ENCODE measurements at regions not wholly inside any gene's neighbourhood (a gene's known extent, or its start where the extent isn't known, plus 50 kb on each side); places are given as distances from the start of the nearest gene placed in this dataset.
"Not testable (repeated sequence)": the region's sequence is repeated elsewhere in the genome, so short reads cannot be mapped to it uniquely, and the experiment has no call there.

DNA sequence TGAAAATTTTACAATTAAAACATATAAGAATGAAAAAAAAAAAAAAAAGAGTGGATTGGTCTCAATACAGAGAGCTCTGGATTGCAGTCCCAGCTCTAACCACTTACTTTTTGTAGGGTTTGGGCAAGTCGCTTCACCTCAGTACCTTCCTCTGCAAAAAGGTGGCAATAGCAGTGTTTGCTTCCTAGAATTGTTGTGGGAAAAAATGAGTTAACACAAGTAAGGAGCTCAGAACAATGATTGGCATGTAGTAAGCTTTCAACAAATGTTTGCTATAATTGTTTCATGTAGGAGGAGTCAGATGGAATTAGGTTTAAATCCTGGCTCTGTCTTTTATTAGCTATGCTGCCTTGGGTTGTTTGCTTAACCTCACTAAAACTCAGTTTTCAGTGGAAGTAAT lies 425.2 kb upstream of the TBL1XR1 start:
- no peak for DNase-seq

DNA sequence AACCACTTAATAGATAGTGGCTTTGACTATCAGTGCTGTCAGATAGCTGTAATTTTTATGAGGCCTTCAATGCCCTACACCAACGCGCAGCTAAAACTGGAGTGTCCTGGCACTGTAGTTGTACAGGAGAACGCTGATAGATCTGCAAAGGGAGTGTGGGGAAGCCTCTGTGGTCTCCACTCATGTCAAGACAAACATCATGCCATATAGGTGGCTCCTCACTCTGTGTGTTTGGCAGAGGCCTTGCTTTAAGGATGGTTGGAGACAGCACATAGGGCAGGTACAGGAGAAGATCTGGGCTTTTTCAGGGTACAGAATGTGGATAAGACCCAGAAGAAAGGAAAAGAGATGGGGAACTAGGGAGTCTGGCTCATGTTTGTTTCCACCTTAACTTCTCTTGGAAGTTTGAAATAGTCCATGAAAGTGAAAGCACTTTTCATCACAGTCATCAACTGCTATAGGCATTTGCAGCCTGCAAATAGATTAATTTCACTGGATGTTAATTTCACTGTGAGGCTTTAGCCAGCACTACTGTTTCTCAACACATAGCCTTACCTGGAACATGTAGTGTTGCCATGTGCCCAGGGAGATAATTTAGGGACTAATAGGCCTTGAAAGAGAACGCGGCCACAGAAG lies 425.8 kb upstream of the TBL1XR1 start:
- no peak for DNase-seq

DNA sequence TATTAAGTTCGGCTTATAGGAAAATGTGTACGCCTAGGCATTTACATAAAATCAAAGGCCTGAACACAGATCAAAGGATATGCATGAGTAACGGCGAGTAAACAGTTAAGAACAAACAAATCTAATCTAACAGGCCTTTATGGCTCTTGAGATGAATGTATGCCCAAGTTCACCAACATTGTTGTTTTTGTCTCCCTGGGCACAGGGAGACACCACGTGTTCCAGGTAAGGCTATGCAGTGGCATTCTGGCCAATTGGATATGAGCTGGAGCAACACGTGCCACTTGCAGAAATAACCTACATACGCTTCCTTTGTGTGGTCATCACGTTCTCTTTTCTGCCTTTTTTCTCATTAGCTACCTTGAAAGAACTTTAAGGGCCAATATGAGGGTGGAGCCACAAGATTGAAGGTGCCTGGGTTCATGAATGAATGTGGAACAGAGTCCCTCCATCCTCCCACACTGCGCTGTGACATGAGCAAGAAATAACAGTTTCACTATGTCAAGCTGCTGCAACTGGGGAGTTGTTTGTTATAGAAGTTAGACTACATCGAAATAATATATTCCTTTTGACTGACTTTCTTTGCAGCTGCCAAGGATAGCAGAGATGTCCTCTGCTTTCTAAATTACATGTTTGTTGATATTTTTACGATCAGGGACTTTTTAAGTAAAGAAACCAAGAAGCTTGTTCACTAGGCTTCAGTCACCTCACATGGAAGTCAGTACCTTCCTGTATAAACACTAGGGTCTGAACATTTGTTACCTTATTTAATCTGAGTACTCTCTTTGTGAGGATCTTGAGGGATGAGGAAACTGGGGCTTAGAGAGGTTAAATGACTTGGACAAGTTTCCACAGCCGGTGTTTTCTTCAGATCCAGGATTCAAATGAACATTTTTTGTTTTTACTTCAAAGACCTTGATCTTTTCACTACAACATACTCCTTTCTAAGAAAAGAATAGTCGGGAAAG lies 427.5 kb upstream of the TBL1XR1 start:
- no peak for DNase-seq

DNA sequence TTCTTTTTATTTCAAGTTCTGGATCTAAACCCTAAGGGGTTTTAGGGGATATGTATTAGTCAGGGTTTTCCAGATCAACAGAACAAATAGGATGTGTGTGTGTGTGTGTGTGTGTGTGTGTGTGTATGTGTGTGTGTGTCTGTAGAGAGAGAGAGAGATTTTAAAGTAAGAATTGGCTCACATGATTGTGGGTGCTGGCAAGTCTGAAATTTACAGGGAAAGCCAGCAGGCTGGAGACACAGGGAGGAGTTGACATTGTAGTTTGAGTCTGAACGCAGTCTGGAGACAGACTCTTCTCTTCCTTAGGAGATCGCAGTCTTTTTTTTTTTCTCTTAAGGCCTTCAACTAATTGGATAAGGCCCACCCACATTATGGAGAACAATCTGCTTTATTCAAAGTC lies 428.8 kb upstream of the TBL1XR1 start:
- DNase-seq = no peak

DNA sequence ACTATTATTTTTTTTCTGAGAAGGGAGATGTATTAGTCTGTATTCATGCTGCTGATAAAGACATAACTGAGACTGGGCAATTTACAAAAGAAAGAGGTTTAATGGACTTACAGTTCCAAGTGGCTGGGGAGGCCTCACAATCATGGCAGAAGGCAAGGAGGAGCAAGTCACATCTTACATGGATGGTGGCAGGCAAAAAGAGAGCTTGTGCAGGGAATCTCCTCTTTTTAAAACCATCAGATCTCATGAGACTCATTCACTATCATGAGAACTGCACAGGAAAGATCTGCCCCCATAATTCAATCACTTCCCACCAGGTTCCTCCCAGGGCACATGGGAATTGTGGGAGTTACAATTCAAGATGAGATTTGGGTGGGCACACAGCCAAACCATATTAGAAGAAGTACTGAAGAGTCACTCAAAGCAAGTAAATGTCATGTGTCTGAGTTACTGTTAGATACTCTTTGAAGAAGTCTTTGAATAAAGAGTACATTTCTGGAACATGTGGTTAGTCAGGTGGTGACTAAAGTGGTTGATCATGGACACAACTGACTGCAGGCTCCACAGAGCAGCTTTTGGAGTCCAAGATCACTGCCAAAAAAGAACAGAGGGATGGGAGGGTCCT lies 430.9 kb upstream of the TBL1XR1 start:
- not testable (repeated sequence) for DNase-seq

DNA sequence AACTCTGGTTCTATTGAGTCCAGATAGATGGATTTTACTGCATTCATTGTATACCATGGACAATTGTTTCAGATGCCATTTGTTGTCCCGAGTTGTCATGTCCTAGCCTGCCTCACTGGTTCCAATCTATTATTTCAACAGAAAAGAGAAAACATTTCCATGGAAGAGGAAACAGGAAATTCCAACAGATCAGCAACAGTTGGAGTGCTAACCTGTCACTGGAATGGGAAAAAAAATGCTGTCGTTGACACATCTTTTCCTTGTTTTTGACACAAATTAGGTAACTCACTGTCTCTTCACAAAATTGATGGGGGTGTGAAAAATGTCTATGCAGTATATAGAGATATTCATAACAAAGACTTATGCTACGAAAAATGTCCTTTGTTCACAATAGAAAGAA lies 432.0 kb upstream of the TBL1XR1 start:
- no peak for DNase-seq

DNA sequence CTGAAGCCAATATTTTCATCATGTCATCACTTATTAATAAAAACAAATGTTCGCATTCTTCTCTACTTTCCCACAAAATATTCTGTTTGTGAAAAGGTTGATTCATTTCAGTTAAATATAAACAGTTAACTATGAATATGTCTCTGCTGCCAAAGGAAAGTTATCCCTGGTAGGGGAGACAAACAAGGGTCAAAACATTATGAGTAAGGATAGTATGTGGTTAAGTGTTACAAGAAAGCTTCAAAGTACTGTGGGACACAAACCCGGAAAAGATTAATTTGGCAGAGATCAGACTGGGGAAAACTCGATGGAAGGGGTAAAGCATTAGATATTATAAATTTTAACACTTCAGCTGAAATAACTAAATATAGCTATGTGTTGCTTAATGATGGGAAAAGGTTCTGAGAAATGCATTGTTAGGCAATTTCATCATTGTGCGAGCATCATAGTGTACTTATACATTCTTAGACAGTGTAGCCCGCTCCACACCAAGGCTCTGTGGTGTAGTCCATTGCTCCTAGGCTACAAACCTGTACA lies 436.5 kb upstream of the TBL1XR1 start:
- DNase-seq = peak in 1 of 3 donors; percentile 57

DNA sequence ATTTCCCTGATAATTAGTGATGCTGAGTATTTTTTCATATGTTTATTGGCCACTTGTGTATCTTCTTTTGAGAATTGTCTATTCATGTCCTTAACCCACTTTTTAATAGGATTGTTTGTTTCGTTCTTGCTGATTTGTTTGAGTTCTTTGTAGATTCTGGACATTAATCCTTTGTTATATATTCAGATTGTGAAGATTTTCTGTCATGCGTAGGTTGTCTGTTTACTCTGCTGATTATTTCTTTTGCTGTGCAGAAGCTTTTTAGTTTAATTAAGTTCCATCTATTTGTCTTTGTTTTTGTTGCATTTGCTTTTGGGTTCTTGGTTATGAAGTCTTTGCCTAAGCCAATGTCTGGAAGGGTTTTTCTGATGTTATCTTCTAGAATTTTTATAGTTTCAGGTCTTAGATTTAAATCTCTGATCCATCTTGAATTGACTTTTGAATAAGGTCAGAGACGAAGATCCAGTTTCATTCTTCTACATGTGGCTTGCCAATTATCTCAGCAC lies 438.4 kb upstream of the TBL1XR1 start:
- not testable (repeated sequence) for DNase-seq

DNA sequence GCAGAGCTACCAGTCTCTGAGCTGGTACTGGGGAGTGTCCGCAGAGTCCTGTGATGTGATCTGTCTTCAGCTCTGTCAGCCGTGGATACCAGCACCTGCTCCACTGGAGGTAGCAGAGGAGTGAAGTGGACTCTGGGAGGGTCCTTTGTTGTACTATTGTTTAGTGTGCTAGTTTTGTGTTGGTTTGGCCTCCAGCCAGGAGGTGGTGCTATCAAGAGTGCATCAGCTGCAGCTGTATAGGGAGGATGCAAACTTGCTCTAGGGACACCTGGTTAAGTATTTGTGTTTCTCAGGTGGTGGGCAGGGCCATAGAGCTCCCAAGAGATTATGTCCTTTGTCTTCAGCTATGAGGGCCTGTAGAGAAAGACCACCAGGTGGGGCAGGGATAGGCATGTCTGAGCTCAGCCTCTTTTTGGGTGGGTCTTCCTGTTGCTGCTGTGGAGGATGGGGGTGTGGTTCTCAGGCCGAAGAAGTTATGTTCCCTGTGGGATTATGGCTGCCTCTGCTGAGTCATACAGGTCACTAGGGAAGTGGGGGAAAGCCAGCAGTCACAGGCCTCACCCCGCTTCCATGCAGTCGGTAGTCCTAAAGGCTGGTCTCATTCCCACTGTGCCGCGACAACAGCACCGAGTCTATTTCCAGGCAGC lies 443.2 kb upstream of the TBL1XR1 start:
- no peak for DNase-seq

DNA sequence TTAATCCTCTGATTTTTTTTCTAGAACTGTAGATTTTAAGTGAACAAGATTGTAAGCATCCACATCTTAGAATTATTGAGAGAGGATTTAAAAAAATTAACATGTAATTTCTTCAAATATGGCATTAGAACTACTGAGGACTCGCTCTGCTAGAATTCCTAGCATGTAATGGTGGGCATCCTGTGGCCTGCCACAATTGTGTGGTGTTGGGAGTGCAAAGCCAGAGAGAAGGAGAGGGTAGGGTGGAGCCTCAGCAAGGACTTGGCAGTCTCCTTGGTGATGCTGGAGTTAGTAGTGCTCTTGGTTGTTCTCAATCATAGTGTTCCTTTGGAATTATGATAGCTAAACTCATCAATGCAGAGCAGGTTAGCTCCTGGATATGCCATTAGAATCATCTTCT lies 443.9 kb upstream of the TBL1XR1 start:
- no peak for DNase-seq

DNA sequence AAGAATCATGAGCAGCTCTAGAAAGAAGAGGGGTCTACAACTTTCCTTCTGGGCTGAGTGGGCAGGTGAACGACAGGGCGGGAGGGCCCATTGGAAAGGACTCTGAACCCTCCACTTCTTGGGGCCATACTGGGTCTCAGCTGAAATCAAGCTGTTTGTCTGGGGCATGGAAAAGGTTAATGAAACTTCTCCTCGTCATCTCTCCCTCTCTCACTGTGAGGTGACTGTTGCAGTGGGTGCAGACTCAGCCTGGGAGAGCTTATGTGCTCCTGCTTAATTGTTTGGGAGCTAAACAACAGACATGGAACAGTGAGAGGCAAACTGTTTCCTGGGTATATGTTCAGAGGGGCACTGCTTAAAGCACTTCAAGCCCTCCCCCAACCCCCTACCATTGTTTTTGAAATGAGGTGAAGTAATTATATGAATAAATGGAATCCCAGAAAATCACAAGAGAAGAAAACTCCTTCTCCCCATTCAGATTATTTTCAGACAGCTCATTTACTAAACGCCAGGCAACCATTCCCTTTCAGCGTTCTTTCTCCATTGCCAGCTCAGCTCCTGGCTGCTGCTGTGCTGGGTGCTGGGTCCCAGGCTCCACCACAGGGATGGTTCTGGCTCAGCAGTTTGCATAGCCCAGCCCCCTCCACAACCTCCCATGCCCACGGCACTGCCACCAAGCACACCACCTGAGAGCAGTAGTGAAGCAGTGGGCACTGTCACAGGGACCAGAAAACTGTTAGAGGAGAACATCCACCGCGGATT lies 444.9 kb upstream of the TBL1XR1 start:
- no peak for DNase-seq

DNA sequence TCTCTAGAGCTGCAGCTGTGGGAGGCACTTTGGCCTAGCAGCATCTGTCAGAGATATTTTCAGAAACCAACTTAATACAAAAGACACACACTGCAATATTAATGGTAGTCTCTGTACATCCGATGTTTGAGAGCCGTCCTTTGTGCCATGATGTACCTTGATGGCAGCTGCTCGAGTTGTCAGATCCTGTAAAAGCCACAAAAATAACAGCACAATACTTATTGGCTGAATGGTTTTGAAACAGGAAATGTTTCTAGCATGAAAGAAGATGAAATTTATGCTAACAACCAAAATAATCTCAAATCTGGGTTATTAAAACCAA lies 445.5 kb upstream of the TBL1XR1 start:
- no peak for DNase-seq

DNA sequence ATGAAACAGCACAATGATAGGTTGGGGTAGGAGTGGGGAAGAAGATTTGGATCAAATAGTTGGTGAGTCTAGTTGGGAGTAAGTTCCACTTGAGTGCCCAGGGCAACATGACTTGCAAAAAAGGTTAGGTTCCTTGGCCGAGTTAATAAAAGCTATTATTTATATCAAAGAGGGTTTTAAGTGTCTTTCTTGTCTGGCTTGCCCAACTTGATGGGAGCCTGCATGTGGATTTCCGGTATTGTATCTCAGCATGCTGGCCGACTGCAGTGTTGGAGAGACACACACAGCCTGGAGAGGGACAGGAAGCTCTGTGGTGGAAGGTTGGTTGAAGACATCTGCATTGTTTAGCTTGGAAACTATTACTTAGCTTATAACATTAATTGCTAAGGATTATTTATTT lies 449.5 kb upstream of the TBL1XR1 start:
- DNase-seq = no peak

DNA sequence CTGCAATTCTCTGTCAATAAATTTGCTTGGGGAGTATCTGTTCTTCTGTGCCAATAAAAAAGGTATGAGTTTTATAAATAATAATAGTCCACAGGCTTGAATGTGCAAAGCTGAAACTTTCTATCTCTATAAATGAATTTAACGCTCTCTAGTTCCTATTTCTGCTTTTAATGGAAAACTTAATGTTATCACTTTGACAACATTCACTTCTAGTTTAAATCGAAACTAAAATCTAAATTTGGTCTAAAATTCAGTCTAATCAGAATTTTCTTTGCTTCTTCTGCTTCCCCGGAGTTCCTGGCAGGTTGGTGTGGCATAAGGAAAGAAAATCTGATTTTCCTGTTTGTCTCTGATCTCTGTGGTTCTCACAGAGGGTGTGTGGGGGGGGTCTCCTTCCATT lies 450.1 kb upstream of the TBL1XR1 start:
- no peak for DNase-seq

DNA sequence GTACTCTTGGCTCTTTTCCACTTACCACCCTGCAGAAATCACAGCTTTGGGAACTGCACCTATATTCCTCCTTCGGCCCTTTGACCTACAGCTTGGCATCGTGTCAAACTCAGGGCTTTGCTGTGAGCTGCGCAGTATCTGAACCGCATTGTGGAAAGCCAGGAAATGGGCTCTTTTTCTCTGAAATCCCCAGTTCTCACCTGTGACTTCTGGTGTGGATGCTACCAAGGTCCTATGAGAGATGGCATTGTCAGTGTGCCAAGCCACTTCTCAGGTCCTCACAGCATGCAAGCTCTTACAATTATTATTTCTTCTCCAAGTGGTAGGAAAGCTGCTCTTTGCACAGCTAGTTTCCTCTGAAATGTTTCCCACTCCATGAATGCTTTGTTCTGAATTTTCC lies 450.6 kb upstream of the TBL1XR1 start:
- DNase-seq = no peak

DNA sequence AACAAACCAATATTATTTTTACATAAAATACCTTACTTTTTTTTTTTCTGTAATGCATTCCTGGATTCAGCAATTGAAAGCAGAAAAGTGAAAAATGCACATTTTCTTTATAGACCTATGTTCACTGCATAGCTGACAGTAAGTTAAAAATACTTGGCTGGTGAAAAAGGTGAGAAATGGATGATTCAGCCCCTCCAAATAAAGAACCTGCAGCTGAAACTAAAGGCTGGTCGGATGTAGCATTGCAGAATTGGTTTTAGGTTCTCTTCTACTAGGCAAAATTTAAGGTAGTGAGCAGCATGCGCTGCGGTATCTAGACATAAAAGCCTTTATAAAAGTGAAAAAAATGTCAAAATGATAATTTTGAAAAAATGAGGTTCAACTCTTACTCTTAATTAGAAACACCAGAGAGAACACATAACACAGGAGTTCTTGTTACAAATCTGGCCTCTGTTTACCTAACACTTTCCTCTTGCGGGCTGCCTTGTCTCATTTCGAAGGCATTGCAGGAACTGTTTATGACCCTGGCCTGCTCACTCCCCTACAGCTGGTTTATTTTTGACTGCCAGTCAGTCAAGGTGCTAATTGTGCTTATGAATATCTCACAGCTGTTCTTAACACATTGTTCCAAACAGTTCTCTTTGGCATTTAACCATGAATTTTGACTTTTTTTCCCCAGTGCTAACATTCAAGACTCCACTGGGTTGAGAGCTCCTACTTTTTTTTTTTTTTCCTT lies 455.4 kb upstream of the TBL1XR1 start:
- DNase-seq = no peak

DNA sequence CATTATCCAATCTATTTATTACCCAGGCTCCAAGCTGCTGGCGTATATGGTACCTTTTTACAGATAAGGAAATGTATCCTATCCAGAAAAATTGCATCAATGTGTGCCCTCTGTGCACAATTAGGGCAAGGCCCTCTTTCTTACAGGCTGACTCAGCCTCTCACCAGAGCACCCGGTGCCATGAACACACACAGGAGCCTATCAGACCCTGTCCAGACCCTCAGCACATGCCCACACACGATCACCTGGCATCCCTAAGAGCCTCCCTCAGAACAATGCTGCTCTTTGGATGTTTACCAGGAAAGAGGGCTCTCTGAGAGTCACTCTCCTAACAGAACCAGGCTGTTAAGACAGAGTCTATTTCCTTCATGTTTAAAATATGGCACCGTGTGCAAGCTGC lies 460.0 kb upstream of the TBL1XR1 start:
- DNase-seq = no peak

DNA sequence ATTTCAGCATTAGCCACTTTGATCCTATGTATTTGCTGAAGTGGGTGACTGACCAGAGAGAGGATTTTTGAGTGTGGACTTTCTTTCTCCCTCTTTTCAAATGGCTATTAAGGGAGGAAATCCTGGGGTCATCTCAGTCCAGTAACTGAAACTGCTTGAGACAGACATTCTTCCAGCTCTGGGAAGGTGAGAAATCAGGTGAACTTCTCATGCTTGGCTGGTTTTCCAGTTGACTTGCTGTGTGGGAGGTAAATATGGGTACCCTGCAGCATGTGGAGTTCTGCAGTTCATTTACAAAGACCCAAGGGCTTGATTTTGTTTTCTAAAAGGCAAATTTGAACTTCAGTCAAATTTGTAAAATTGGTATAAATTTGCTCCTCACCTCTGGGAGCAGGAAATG lies 461.1 kb upstream of the TBL1XR1 start:
- no peak for DNase-seq

DNA sequence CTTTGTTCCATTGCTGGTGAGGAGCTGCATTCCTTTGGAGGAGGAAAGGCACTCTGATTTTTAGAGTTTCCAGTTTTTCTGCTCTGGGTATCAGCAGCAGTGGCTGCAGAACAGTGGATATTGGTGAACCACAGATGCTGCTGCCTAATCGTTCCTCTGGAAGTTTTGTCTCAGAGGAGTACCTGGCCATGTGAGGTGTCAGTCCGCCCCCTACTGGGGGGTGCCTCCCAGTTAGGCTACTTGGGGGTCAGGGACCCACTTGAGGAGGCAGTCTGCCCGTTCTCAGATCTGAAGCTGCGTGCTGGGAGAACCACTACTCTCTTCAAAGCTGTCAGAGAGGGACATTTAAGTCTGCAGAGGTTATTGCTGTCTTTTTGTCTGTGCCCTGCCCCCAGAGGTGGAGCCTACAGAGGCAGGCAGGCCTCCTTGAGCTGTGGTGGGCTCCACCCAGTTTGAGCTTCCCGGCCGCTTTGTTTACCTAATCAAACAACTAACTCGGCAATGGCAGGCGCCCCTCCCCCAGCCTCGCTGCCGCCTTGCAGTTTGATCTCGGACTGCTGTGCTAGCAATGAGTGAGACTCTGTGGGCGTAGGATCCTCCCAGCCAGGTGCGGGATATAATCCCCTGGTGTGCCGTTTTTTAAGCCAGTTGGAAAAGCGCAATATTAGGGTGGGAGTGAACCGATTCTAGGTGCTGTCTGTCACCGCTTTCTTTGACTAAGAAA lies 467.3 kb upstream of the TBL1XR1 start:
- DNase-seq = not testable (repeated sequence)
